HEK293T (cell line): ENCODE measurements at regions not wholly inside any gene's neighbourhood (a gene's known extent, or its start where the extent isn't known, plus 50 kb on each side); places are given as distances from the start of the nearest gene placed in this dataset.

Experiments used
- SUZ12 ChIP-seq: fragments of 450-650 bp; IDR thresholded peaks from 2 replicates; pipeline ENCODE4 v1.6.1; 2016; ENCODE audit warnings: mild to moderate bottlenecking
- TARDBP ChIP-seq: fragments of 450-650 bp; IDR thresholded peaks from 2 replicates; pipeline ENCODE4 v1.6.1; 2016

DNA sequence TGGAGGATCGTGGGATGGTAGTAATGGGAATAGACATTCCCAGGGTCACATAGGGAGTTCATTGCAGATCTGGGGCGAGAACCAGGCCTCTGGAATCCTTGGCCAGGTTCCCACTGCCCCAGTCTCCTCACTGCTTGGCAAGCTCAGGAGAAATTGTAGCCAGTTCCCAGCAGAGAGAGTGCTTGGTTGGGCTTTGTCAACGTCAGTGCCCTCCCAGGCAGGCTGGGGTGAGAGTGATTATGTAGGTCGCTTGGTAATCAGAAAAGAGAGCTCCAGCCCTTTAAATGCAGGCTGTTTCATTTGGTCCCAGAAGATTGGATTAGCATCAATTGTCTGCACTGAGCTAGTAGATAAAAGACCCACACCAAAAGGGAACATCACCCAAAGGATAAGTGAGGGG is 51.8 kb upstream of the GALNT10 start:
- TF ChIP-seq TARDBP, result no peak
- no peak for TF ChIP-seq SUZ12
